ENCODE measurements at regions not wholly inside any gene's neighbourhood (a gene's known extent, or its start where the extent isn't known, plus 50 kb on each side); places are given as distances from the start of the nearest gene placed in this dataset.
"Not testable (repeated sequence)": the region's sequence is repeated elsewhere in the genome, so short reads cannot be mapped to it uniquely, and the experiment has no call there.

- Histone ChIP-seq H3K27ac (no peak overlapping the region), H3K27me3 (no peaks in the 10 kb centered on the region), H3K4me1 (no peaks in the 10 kb centered on the region), H3K36me3 (no peaks in the 10 kb centered on the region), H3K9me3 (no peaks in the 10 kb centered on the region), H3K4me3 (no peak overlapping the region)
- DNase-seq (ENCODE audit: low spot score in 2 of 2) = no peak
- WGBS = 72% methylated on average over 4 of the region's 4 CpGs
- TF ChIP-seq EP300 (IDR thresholded peaks at IDR 0.05) (no peak), CTCF (IDR thresholded peaks at IDR 0.05) (no peak), POLR2A (IDR thresholded peaks at IDR 0.05) (no peak), POLR2AphosphoS5 (IDR thresholded peaks at IDR 0.05) (no peak)
Measured at GRCh38 chr11:23875176-23875850, 621.5 kb upstream of the LUZP2 start.

GRCh38 chr11:23883426-23884048 lies 613.3 kb upstream of the LUZP2 start:
- not testable (repeated sequence) for H3K27me3 ChIP-seq; H3K36me3 ChIP-seq; H3K9me3 ChIP-seq; H3K27ac ChIP-seq; H3K4me1 ChIP-seq; DNase-seq (ENCODE audit: low spot score in 2 of 2); H3K4me3 ChIP-seq
- WGBS = 95% methylated on average over 15 of the region's 26 CpGs

- H3K27me3 ChIP-seq = no peaks in the 10 kb centered on the region
- no peak overlapping the region for H3K4me3 ChIP-seq
- no peaks in the 10 kb centered on the region for H3K4me1 ChIP-seq
- no peak overlapping the region for H3K27ac ChIP-seq
- H3K36me3 ChIP-seq = no peaks in the 10 kb centered on the region
- no peaks in the 10 kb centered on the region for H3K9me3 ChIP-seq
- TF ChIP-seq POLR2AphosphoS5 (IDR thresholded peaks at IDR 0.05) = no peak
- TF ChIP-seq CTCF (IDR thresholded peaks at IDR 0.05) = no peak
- TF ChIP-seq POLR2A (IDR thresholded peaks at IDR 0.05) = no peak
- no peak for TF ChIP-seq EP300 (IDR thresholded peaks at IDR 0.05)
- no peak for DNase-seq (ENCODE audit: low spot score in 2 of 2)
Measured at GRCh38 chr11:23884341-23884740, 612.5 kb upstream of the LUZP2 start.

- whole genome bisulfite sequencing = 76% methylated on average over 2 of the region's 2 CpGs
- no peaks in the 10 kb centered on the region for H3K36me3 ChIP-seq
- DNase-seq (ENCODE audit: low spot score in 2 of 2) = no peak
- H3K27me3 ChIP-seq = no peaks in the 10 kb centered on the region
- no peaks in the 10 kb centered on the region for H3K4me1 ChIP-seq
- H3K9me3 ChIP-seq = no peaks in the 10 kb centered on the region
- H3K4me3 ChIP-seq = no peak overlapping the region
- TF ChIP-seq CTCF (IDR thresholded peaks at IDR 0.05) = no peak
- TF ChIP-seq POLR2A (IDR thresholded peaks at IDR 0.05) = no peak
- TF ChIP-seq POLR2AphosphoS5 (IDR thresholded peaks at IDR 0.05) = no peak
- no peak for TF ChIP-seq EP300 (IDR thresholded peaks at IDR 0.05)
- no peak overlapping the region for H3K27ac ChIP-seq
Measured at GRCh38 chr11:23885801-23886200, 611.1 kb upstream of the LUZP2 start.

- WGBS = 84% methylated on average over 4 of the region's 4 CpGs
- H3K27me3 ChIP-seq; H3K4me1 ChIP-seq; H3K27ac ChIP-seq; H3K9me3 ChIP-seq; H3K36me3 ChIP-seq; DNase-seq (ENCODE audit: low spot score in 2 of 2); H3K4me3 ChIP-seq: not testable (repeated sequence)
Measured at GRCh38 chr11:23887122-23887521, 609.7 kb upstream of the LUZP2 start.

GRCh38 chr11:23893126-23893525 lies 603.7 kb upstream of the LUZP2 start:
- H3K27me3 ChIP-seq = no peaks in the 10 kb centered on the region
- no peaks in the 10 kb centered on the region for H3K4me1 ChIP-seq
- no peak overlapping the region for H3K4me3 ChIP-seq
- TF ChIP-seq POLR2A (IDR thresholded peaks at IDR 0.05) (no peak), EP300 (IDR thresholded peaks at IDR 0.05) (no peak), CTCF (IDR thresholded peaks at IDR 0.05) (no peak), POLR2AphosphoS5 (IDR thresholded peaks at IDR 0.05) (no peak)
- no peaks in the 10 kb centered on the region for H3K36me3 ChIP-seq
- H3K27ac ChIP-seq = no peak overlapping the region
- DNase-seq (ENCODE audit: low spot score in 2 of 2) = no peak
- WGBS = 81% methylated on average over 2 of the region's 2 CpGs
- no peaks in the 10 kb centered on the region for H3K9me3 ChIP-seq

All from suprapubic skin (tissue), 4 donors.